NCI-H748 treated with DMSO at 0.1 percent for 48 hours (cell line): ENCODE measurements at regions not wholly inside any gene's neighbourhood (a gene's known extent, or its start where the extent isn't known, plus 50 kb on each side); places are given as distances from the start of the nearest gene placed in this dataset.
A peak's percentile ranks its signal among the peaks of the same experiment; 100 is the strongest.
"Not testable (repeated sequence)": the region's sequence is repeated elsewhere in the genome, so short reads cannot be mapped to it uniquely, and the experiment has no call there.

ENCODE experiments used
- DNase-seq: peaks from one replicate; lab custom pipeline; 2025; lab: John Stamatoyannopoulos, UW

- peak; percentile 72 for DNase-seq
Observed at GRCh38 chr6:18595774-18596530, 208.8 kb downstream of the RNF144B start.

GRCh38 chr6:18596531-18596835, 209.3 kb downstream of the RNF144B start:
- DNase-seq = no peak

- no peak for DNase-seq
Observed at GRCh38 chr6:18598551-18599264, 211.6 kb downstream of the RNF144B start.

GRCh38 chr6:18600255-18600654, 213.1 kb downstream of the RNF144B start:
- DNase-seq = no peak

- no peak for DNase-seq
Observed at GRCh38 chr6:18601516-18602020, 214.4 kb downstream of the RNF144B start.

GRCh38 chr6:18602931-18603330, 215.8 kb downstream of the RNF144B start:
- DNase-seq = no peak

- DNase-seq = no peak
Observed at GRCh38 chr6:18603361-18603760, 216.2 kb downstream of the RNF144B start.

GRCh38 chr6:18605841-18606240, 218.7 kb downstream of the RNF144B start:
- DNase-seq = no peak

GRCh38 chr6:18609715-18610114, 222.6 kb downstream of the RNF144B start:
- no peak for DNase-seq

- DNase-seq = no peak
Observed at GRCh38 chr6:18613319-18613925, 226.3 kb downstream of the RNF144B start.

GRCh38 chr6:18629571-18629970, 242.4 kb downstream of the RNF144B start:
- no peak for DNase-seq

GRCh38 chr6:18632670-18633410, 245.7 kb downstream of the RNF144B start:
- DNase-seq = no peak

- DNase-seq = no peak
Observed at GRCh38 chr6:18634912-18635311, 247.8 kb downstream of the RNF144B start.

- no peak for DNase-seq
Observed at GRCh38 chr6:18640134-18640533, 253.0 kb downstream of the RNF144B start.

GRCh38 chr6:18640754-18641153, 253.6 kb downstream of the RNF144B start:
- DNase-seq = no peak

GRCh38 chr6:18654821-18655220, 267.7 kb downstream of the RNF144B start:
- DNase-seq = no peak

- no peak for DNase-seq
Observed at GRCh38 chr6:18656506-18656905, 269.4 kb downstream of the RNF144B start.

- not testable (repeated sequence) for DNase-seq
Observed at GRCh38 chr6:18659994-18660393, 272.8 kb downstream of the RNF144B start.

GRCh38 chr6:18663011-18663410, 275.9 kb downstream of the RNF144B start:
- DNase-seq = peak; percentile 98

- DNase-seq = no peak
Observed at GRCh38 chr6:18664401-18664800, 277.3 kb downstream of the RNF144B start.

- no peak for DNase-seq
Observed at GRCh38 chr6:18667612-18668011, 280.5 kb downstream of the RNF144B start.

- DNase-seq = no peak
Observed at GRCh38 chr6:18668994-18669393, 281.8 kb downstream of the RNF144B start.
